C4-2B (cell line): ENCODE measurements at regions not wholly inside any gene's neighbourhood (a gene's known extent, or its start where the extent isn't known, plus 50 kb on each side); places are given as distances from the start of the nearest gene placed in this dataset.

Experiments used
- ZFX ChIP-seq: fragments of 450-650 bp; IDR thresholded peaks from 2 replicates; pipeline ENCODE4 v1.6.1; 2017
- TF ChIP-seq, protein P1 (sequence below): fragments of 450-650 bp; conservative IDR thresholded peaks from 2 replicates; pipeline ENCODE4 v1.5.1; 2017; ENCODE audit warnings: mild to moderate bottlenecking

DNA sequence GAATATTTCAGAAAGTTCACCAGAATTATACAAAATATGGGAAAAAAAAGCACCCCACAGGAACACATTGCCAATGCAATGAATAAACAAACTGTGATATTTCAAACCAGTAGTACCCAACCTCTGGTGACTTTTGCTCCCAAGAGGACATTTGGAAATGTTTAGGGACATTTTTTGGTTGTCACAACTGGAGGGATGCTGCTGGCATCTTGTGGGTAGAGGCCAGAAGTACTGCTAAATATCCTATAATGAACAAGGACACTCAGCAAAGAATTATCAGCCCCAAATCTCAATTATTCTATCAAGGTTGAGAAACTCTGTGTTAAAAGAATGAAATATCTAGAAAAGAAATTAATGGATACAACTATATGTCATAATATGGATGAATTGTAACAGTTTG is 1334.4 kb upstream of the FLRT2 start:
- TF ChIP-seq, protein P1, sequence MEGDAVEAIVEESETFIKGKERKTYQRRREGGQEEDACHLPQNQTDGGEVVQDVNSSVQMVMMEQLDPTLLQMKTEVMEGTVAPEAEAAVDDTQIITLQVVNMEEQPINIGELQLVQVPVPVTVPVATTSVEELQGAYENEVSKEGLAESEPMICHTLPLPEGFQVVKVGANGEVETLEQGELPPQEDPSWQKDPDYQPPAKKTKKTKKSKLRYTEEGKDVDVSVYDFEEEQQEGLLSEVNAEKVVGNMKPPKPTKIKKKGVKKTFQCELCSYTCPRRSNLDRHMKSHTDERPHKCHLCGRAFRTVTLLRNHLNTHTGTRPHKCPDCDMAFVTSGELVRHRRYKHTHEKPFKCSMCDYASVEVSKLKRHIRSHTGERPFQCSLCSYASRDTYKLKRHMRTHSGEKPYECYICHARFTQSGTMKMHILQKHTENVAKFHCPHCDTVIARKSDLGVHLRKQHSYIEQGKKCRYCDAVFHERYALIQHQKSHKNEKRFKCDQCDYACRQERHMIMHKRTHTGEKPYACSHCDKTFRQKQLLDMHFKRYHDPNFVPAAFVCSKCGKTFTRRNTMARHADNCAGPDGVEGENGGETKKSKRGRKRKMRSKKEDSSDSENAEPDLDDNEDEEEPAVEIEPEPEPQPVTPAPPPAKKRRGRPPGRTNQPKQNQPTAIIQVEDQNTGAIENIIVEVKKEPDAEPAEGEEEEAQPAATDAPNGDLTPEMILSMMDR = no peak
- no peak for TF ChIP-seq ZFX
